ENCODE measurements at regions not wholly inside any gene's neighbourhood (a gene's known extent, or its start where the extent isn't known, plus 50 kb on each side); places are given as distances from the start of the nearest gene placed in this dataset.

DNA sequence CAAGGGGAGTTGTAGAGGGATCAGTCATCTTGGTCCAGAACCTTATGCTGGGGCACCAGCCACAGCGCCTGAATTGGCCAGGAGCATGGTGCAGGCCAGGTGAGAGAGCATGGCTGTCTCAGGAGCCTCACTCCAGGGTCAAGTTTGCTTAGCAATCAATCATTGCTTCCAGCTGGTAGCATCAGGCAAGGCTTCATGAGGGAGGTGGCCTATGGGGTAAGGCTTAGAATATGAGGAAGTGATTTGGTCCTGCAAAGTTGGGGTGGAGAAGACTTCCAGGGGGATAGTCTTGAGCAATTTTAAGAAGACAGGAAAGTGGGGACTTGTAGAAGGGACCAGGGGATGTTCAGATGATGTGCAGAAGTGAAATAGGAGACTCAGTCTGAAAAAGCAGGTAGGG, 53.9 kb upstream of the PITX1 start:
- no peak for TF ChIP-seq CTCF (IDR thresholded peaks at IDR 0.05)
- ATAC-seq (ENCODE audit: low FRiP score) (no peak), DNase-seq (ENCODE audit: low spot score) (no peak)

DNA sequence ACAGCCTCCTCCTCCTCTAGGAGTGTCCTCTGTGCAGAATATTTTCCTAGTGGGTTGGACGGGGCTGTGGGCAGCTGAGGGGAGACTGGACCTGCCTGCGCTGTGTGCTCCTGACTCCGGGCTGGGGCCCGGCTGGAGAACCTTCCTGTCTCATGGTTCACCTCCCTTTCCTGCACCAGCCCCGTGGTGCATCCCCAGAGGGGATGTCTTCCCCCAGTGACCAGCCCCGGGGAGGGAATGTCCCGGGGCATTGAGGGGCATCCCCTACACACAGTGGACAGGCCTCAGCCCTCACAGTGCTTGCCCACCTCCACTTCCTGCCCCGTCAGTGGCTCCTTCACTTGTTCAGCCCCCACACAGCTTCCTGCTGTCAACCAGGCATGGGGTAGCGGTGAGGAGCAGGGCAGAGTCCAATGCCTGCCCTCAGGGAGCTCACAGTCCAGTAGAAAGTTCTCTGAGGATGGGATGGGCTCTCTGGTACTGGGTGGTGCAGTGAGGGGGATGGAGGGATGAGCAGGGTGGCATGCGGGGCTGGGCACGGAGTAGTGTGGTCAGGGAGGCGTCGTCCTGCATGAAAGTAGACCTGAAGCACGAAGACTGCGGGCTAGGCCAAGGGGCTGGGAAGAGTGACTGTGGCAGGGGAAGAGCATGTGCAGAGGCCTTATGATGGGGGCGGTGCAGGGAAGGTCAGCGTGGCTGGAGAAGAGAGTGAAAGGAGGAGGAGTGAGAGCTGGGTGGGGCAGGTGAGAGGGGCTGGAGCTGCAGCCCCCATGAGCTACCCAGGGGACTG, 52.1 kb upstream of the PITX1 start:
- no peak for TF ChIP-seq CTCF (IDR thresholded peaks at IDR 0.05)
- DNase-seq (ENCODE audit: low spot score), result no peak
- ATAC-seq (ENCODE audit: low FRiP score), result no peak

DNA sequence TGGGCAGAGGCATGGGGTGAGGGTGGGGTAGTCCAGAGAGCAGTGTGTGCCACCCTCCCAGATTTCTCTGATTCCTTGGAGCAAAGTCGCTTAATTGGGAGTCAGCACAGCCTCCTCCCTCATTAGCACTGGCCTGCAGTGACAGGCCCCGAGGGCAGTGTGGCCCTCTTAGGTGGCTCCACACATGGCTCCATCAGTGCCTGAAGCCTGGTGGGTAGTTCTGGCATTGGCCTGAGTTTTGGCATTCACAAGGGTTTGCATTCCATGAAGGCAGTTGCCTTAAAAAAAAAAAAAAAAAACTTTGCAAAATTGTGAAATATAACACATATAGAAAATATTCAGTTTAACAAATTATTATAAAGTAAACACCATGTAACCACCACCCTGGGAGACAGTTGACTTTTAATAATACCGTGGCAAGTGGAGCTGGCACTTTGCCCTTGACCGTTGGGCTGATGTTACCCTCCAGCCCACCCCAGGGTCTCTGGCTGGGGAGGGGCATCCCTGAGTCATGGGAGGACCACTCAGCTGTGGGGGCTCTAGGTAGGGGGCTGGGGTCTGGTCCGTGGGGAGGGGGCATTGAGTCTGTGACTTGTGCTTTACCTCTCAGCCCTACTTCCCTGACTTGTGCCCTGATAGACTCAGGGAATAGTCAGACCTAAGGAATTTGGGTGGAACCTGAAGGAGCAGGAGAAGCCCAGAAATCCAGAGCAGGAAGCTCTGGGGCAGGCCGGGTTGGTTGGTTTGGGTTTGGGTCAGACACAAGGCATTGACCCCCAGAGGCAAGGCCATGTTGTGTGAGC, 51.3 kb upstream of the PITX1 start:
- TF ChIP-seq CTCF (IDR thresholded peaks at IDR 0.05), result no peak
- ATAC-seq (ENCODE audit: low FRiP score), result no peak
- no peak for DNase-seq (ENCODE audit: low spot score)

All from omental fat pad (tissue), 3 donors.